Right renal cortex interstitium (tissue), 3 donors: ENCODE measurements at regions not wholly inside any gene's neighbourhood (a gene's known extent, or its start where the extent isn't known, plus 50 kb on each side); places are given as distances from the start of the nearest gene placed in this dataset.

Source experiments
- DNase-seq, 3 donors: peaks; one replicate each; pipeline ENCODE4 v3.0.0-alpha.2; 2013; ENCODE audit warnings: low read depth in 3 of 3, low spot score in 2 of 3

- peak in 2 of 3 donors; percentile 10 to 16 for DNase-seq
Observed at GRCh38 chr7:10889266-10889898, 84.3 kb upstream of the PHF14 start.

- no peak for DNase-seq
Observed at GRCh38 chr7:10908600-10908999, 65.1 kb upstream of the PHF14 start.

- no peak for DNase-seq
Observed at GRCh38 chr7:10910447-10910846, 63.2 kb upstream of the PHF14 start.

- DNase-seq: no peak
Observed at GRCh38 chr7:10912077-10912476, 61.6 kb upstream of the PHF14 start.

- no peak for DNase-seq
Observed at GRCh38 chr7:10913457-10913856, 60.2 kb upstream of the PHF14 start.

GRCh38 chr7:10918093-10918590 is 55.5 kb upstream of the PHF14 start:
- no peak for DNase-seq

- DNase-seq: no peak
Observed at GRCh38 chr7:10919923-10920322, 53.7 kb upstream of the PHF14 start.
